A549 (cell line): ENCODE measurements at regions not wholly inside any gene's neighbourhood (a gene's known extent, or its start where the extent isn't known, plus 50 kb on each side); places are given as distances from the start of the nearest gene placed in this dataset.

Experiments
- ATAC-seq, 2 experiments: fragments of 200-7000 bp in 1 of 2; fragments of >200 bp in 1 of 2; cut with Nextera tagmentation in 1 of 2; cut with Tn5 transposase in 1 of 2; 3 replicates each; pipeline versions ENCODE4 v1.8.0 to v1.9.1; 2018 to 2020; ENCODE audit warnings: mild to moderate bottlenecking in 1 of 2, moderate library complexity in 1 of 2
- CTCF ChIA-PET: fragments of 300-600 bp; sonication (Branson Sonifier 250); formaldehyde crosslinking; extraction: SDS; loops from one replicate; lab custom pipeline; 2021; ENCODE audit warnings: antibody characterized with exemption, inconsistent platforms; lab: Yijun Ruan, JAX
- POLR2A ChIA-PET: fragments of 350-600 bp; formaldehyde crosslinking; extraction: SDS; loops from one replicate; lab custom pipeline; 2021; ENCODE audit warnings: antibody characterized with exemption, inconsistent platforms; lab: Yijun Ruan, JAX
- DNase-seq, 2 experiments: peaks; one replicate each; pipeline versions ENCODE4 v3.0.0 to v3.0.0-alpha.2; 2011 to 2016; ENCODE audit warnings: low read depth in 1 of 2, low spot score in 1 of 2
- FAIRE-seq: peaks from 2 replicates; lab custom pipeline; 2011; peaks lifted over from hg19 to GRCh38; lab: Jason Lieb, UNC
- H3K27ac ChIP-seq, 2 experiments: fragments of >200 bp; sonication (Bioruptor Twin); formaldehyde crosslinking; 3 replicates each; pipeline ENCODE4 v1.5.1; 2016 to 2017
- H3K4me1 ChIP-seq: fragments of >200 bp; sonication (Bioruptor Twin); formaldehyde crosslinking; 3 replicates; pipeline ENCODE4 v1.6.1; 2016
- H3K4me2 ChIP-seq: fragments of >200 bp; sonication (Bioruptor Twin); formaldehyde crosslinking; 3 replicates; pipeline ENCODE4 v1.6.1; 2016
- H3K4me3 ChIP-seq: fragments of >200 bp; sonication (Bioruptor Twin); formaldehyde crosslinking; 3 replicates; pipeline ENCODE4 v1.5.1; 2016
- H3K9me3 ChIP-seq: fragments of >200 bp; sonication (Bioruptor Twin); formaldehyde crosslinking; 3 replicates; pipeline ENCODE4 v1.6.1; 2016
- ATOH8 ChIP-seq: fragments of 250-450 bp; sonication (Bioruptor Pico); IDR thresholded peaks from 2 replicates; pipeline ENCODE4 v1.5.0; 2020; ENCODE audit warnings: low read depth, mild to moderate bottlenecking, moderate library complexity
- BCL3 ChIP-seq: fragments of >200 bp; sonication (Bioruptor Twin); formaldehyde crosslinking; IDR thresholded peaks from 3 replicates; pipeline ENCODE4 v1.6.1; 2016
- CBX8 ChIP-seq: fragments of 200-600 bp; sonication (generic); IDR thresholded peaks from 2 replicates; pipeline ENCODE4 v1.6.1; 2016
- ELK1 ChIP-seq: fragments of 150-350 bp; IDR thresholded peaks from 2 replicates; pipeline ENCODE4 v1.6.1; 2014; ENCODE audit warnings: low read depth, mild to moderate bottlenecking, low read length
- ESRRA ChIP-seq: fragments of 150-350 bp; IDR thresholded peaks from 2 replicates; pipeline ENCODE4 v1.6.1; 2014; ENCODE audit warnings: mild to moderate bottlenecking, low read length, borderline replicate concordance
- FOXS1 ChIP-seq: fragments of 250-450 bp; sonication (Bioruptor Pico); IDR thresholded peaks from 2 replicates; pipeline ENCODE4 v1.5.0; 2020; ENCODE audit warnings: mild to moderate bottlenecking, moderate library complexity
- HDAC2 ChIP-seq: fragments of 200-600 bp; sonication (generic); IDR thresholded peaks from 2 replicates; pipeline ENCODE4 v1.6.1; 2016
- HES2 ChIP-seq: fragments of >200 bp; sonication (Bioruptor Twin); formaldehyde crosslinking; IDR thresholded peaks from 2 replicates; pipeline ENCODE4 v1.6.1; 2016
- HEYL ChIP-seq: fragments of 250-450 bp; sonication (Bioruptor Pico); IDR thresholded peaks from 2 replicates; pipeline ENCODE4 v1.8.0; 2021; ENCODE audit warnings: mild to moderate bottlenecking, moderate library complexity
- HOXA7 ChIP-seq: fragments of 250-450 bp; sonication (Bioruptor Pico); IDR thresholded peaks from 2 replicates; pipeline ENCODE4 v1.5.0; 2020; ENCODE audit warnings: mild to moderate bottlenecking, moderate library complexity
- HOXB13 ChIP-seq: fragments of 250-450 bp; sonication (Bioruptor Pico); IDR thresholded peaks from 2 replicates; pipeline ENCODE4 v1.5.0; 2020; ENCODE audit warnings: low read depth, mild to moderate bottlenecking, moderate library complexity
- JUN ChIP-seq, 2 experiments: fragments of >200 bp; sonication (Bioruptor Twin); formaldehyde crosslinking; IDR thresholded peaks; 2 replicates in 1 of 2; 3 replicates in 1 of 2; pipeline ENCODE4 v1.6.1; 2016 to 2017
- KDM1A ChIP-seq: fragments of 200-600 bp; sonication (generic); IDR thresholded peaks from 2 replicates; pipeline ENCODE4 v1.6.1; 2016; ENCODE audit warnings: low read depth, mild to moderate bottlenecking
- KDM5A ChIP-seq: fragments of 200-600 bp; sonication (generic); IDR thresholded peaks from 2 replicates; pipeline ENCODE4 v1.6.1; 2016; ENCODE audit warnings: antibody characterized with exemption, mild to moderate bottlenecking
- NR3C1 ChIP-seq: fragments of >200 bp; sonication (Bioruptor Twin); formaldehyde crosslinking; IDR thresholded peaks from 3 replicates; pipeline ENCODE4 v1.6.1; 2017
- PBX3 ChIP-seq: IDR thresholded peaks from 2 replicates; pipeline ENCODE4 v1.6.1; 2012
- POLR2AphosphoS2 ChIP-seq: conservative IDR thresholded peaks from 2 replicates; pipeline ENCODE4 v1.6.1; 2012; ENCODE audit warnings: low read length, improper control_type of control experiment, inconsistent platforms
- RCOR1 ChIP-seq: fragments of 150-350 bp; IDR thresholded peaks from 2 replicates; pipeline ENCODE4 v1.6.1; 2014; ENCODE audit warnings: antibody characterized with exemption, low read length, low read depth
- RFX5 ChIP-seq: fragments of 450-650 bp; IDR thresholded peaks from 2 replicates; pipeline ENCODE4 v1.7.1; 2014; ENCODE audit warnings: antibody characterized with exemption, mild to moderate bottlenecking, moderate library complexity
- RNF2 ChIP-seq: fragments of 200-600 bp; sonication (generic); IDR thresholded peaks from 2 replicates; pipeline ENCODE4 v1.6.1; 2016; ENCODE audit warnings: low read depth, mild to moderate bottlenecking, antibody characterized with exemption, moderate library complexity, borderline replicate concordance
- TFCP2L1 ChIP-seq: fragments of 250-450 bp; sonication (Bioruptor Pico); IDR thresholded peaks from 2 replicates; pipeline ENCODE4 v1.5.0; 2021; ENCODE audit warnings: mild to moderate bottlenecking
- ZFP36 ChIP-seq: fragments of 450-650 bp; IDR thresholded peaks from 2 replicates; pipeline ENCODE4 v1.6.1; 2014; ENCODE audit warnings: borderline replicate concordance; ENCODE audit not compliant: partially characterized antibody
- ZNF302 ChIP-seq: fragments of 250-450 bp; sonication (Bioruptor Pico); IDR thresholded peaks from 2 replicates; pipeline ENCODE4 v1.9.0; 2021; ENCODE audit warnings: inconsistent platforms, mild to moderate bottlenecking, moderate library complexity
- WGBS: methylation state at CpG from one replicate; pipeline ENCODE4 v1.1.6; 2017; ENCODE audit errors: missing lambda C conversion rate; 5-methylcytosine and 5-hydroxymethylcytosine counted together
- TF ChIP-seq, protein P1 (sequence below): IDR thresholded peaks from 2 replicates; pipeline ENCODE4 v1.6.1; 2012
- TF ChIP-seq, protein P2 (sequence below): fragments of 450-650 bp; IDR thresholded peaks from 2 replicates; pipeline ENCODE4 v1.6.1; 2014; ENCODE audit warnings: antibody characterized with exemption

GRCh38 chr9:27990524-27990923, 417.2 kb upstream of the C9orf72 start (continued):
- TF ChIP-seq HES2 (no peak), RCOR1 (no peak), HEYL (CRISPR knock-in tag) (no peak), CBX8 (no peak), PBX3 (no peak), POLR2AphosphoS2 (no peak)

DNA sequence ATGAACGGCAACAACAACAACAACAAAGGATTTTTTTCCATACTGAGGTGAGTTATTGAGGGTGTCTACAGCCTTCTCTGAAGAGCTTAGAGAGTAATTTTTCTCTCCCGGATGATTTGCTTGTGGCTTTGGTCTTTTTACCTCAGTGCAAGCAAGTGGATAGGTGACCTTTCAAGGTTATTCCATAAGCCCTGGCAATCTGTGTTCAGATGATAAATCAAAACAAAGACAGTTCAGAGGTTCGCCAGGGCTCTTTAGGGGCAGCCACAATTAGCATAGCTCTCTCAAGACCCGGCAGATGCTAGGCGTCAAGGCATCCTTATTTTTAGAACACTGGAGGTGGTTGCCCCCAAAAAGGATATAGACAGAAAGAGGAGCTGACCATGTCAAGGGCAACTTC, 417.9 kb upstream of the C9orf72 start:
- no peak overlapping the region for H3K4me2 ChIP-seq
- TF ChIP-seq RNF2 (no peak), HDAC2 (no peak), ZFP36 (no peak), BCL3 (no peak)
- TF ChIP-seq, protein P1, sequence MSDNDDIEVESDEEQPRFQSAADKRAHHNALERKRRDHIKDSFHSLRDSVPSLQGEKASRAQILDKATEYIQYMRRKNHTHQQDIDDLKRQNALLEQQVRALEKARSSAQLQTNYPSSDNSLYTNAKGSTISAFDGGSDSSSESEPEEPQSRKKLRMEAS = no peak
- no peak for FAIRE-seq
- H3K4me1 ChIP-seq = no peaks in the 10 kb centered on the region
- 28% methylated on average over 5 of the region's 5 CpGs for WGBS
- ChIA-PET POLR2A (no interaction called here), CTCF (interaction anchor here (0.5 to 0.6 kb wide), 3 partner anchors 27 to 1556 kb away, joined by 3 read pairs; no protein-coding TSS in a partner anchor)
- no peak overlapping the region for H3K4me3 ChIP-seq
- no peak for DNase-seq
- no peak for ATAC-seq
- no peaks in the 10 kb centered on the region for H3K9me3 ChIP-seq
- no peak overlapping the region for H3K27ac ChIP-seq

DNA sequence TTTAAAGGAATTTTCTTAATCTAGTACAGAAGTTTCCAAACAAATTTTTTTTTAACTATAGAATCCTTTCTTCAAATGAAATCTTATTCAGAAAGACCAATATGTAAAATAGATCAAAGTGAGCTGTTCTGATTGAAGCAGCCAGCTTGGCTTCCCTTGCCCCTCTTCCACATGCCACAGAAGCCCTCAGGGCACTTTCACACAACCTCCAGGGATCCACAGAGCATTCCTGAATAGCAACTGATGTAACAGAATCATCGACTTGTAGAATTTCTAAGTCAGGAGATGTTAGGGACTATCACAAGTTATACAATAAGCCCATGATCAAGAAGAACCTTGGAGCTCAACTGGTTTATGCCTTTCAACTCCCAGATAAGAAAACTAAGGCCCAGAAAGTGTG, 427.8 kb upstream of the C9orf72 start:
- POLR2A ChIA-PET = no interaction called here
- 0% methylated on average over 1 of the region's 1 CpG for WGBS

More for the DNA sequence above, 427.8 kb upstream of the C9orf72 start:
- TF ChIP-seq ESRRA (no peak), ZNF302 (CRISPR knock-in tag) (no peak), FOXS1 (no peak), HOXA7 (CRISPR knock-in tag) (no peak), ELK1 (no peak), HOXB13 (no peak), ATOH8 (CRISPR knock-in tag) (no peak), NR3C1 (no peak), KDM1A (no peak), TFCP2L1 (CRISPR knock-in tag) (no peak), KDM5A (no peak), RFX5 (no peak), JUN (IDR thresholded peaks at IDR 0.05) (no peak), RCOR1 (no peak), ZFP36 (no peak)
- TF ChIP-seq, protein P2, sequence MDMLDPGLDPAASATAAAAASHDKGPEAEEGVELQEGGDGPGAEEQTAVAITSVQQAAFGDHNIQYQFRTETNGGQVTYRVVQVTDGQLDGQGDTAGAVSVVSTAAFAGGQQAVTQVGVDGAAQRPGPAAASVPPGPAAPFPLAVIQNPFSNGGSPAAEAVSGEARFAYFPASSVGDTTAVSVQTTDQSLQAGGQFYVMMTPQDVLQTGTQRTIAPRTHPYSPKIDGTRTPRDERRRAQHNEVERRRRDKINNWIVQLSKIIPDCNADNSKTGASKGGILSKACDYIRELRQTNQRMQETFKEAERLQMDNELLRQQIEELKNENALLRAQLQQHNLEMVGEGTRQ = no peak
- Histone ChIP-seq H3K9me3 (no peaks in the 10 kb centered on the region), H3K4me2 (no peak overlapping the region), H3K4me1 (no peaks in the 10 kb centered on the region), H3K27ac (no peak overlapping the region), H3K4me3 (no peak overlapping the region)
- CTCF ChIA-PET = interaction anchor here (1.2 kb wide), 1 partner anchor 12 kb away, joined by 3 read pairs; no protein-coding TSS in a partner anchor
- DNase-seq = no peak
- no peak for FAIRE-seq
- ATAC-seq = no peak
